Neuronal stem cell (in vitro differentiated cells): ENCODE measurements at regions not wholly inside any gene's neighbourhood (a gene's known extent, or its start where the extent isn't known, plus 50 kb on each side); places are given as distances from the start of the nearest gene placed in this dataset.

Source experiments
- DNase-seq: peaks from one replicate; pipeline ENCODE4 v3.0.0-alpha.2; 2013; ENCODE audit warnings: low spot score
- H2AFZ ChIP-seq: one replicate; pipeline ENCODE4 v1.6.1; 2013; ENCODE audit warnings: mild to moderate bottlenecking, low read length, inconsistent platforms
- H2AK5ac ChIP-seq: 2 replicates; pipeline ENCODE4 v1.6.1; 2013; ENCODE audit warnings: low read depth, mild to moderate bottlenecking, inconsistent platforms, low read length, moderate library complexity, mixed read lengths
- H2BK120ac ChIP-seq: 2 replicates; pipeline ENCODE4 v1.6.1; 2013; ENCODE audit warnings: low read depth, mild to moderate bottlenecking, inconsistent platforms, low read length, moderate library complexity, mixed read lengths
- H2BK12ac ChIP-seq: one replicate; pipeline ENCODE4 v1.6.1; 2013; ENCODE audit warnings: low read length, inconsistent platforms
- H2BK15ac ChIP-seq: 2 replicates; pipeline ENCODE4 v1.6.1; 2013; ENCODE audit warnings: mild to moderate bottlenecking, low read length, inconsistent platforms, mixed read lengths
- H2BK5ac ChIP-seq: one replicate; pipeline ENCODE4 v1.6.1; 2013; ENCODE audit warnings: inconsistent platforms, mild to moderate bottlenecking, low read length, moderate library complexity
- H3K14ac ChIP-seq: one replicate; pipeline ENCODE4 v1.6.1; 2013; ENCODE audit warnings: low read length, inconsistent platforms
- H3K18ac ChIP-seq: 2 replicates; pipeline ENCODE4 v1.6.1; 2013; ENCODE audit warnings: low read length, inconsistent platforms
- H3K23ac ChIP-seq: 2 replicates; pipeline ENCODE4 v1.6.1; 2013; ENCODE audit warnings: low read depth, mild to moderate bottlenecking, mixed read lengths, low read length, inconsistent platforms; ENCODE audit not compliant: poor library complexity
- H3K27ac ChIP-seq: replicated peaks from 3 replicates; pipeline ENCODE4 v1.5.1; 2013; ENCODE audit warnings: low read length, inconsistent platforms
- H3K27me3 ChIP-seq, 3 experiments: 2 replicates each; pipeline ENCODE4 v1.6.1; 2013; ENCODE audit warnings: low read length in 3 of 3, mild to moderate bottlenecking in 2 of 3, inconsistent platforms in 1 of 3, low read depth in 1 of 3, mixed read lengths in 1 of 3, moderate library complexity in 1 of 3; ENCODE audit not compliant: control insufficient read depth in 3 of 3, insufficient read depth in 3 of 3
- H3K36me3 ChIP-seq, 2 donors: replicated peaks in 1 of 2; 2 replicates each; pipeline ENCODE4 v1.6.1; 2013; ENCODE audit warnings: low read length in 2 of 2; ENCODE audit not compliant: control insufficient read depth in 2 of 2, insufficient read depth in 2 of 2
- H3K4ac ChIP-seq: 2 replicates; pipeline ENCODE4 v1.6.1; 2013; ENCODE audit warnings: inconsistent platforms, mild to moderate bottlenecking, low read length, moderate library complexity
- H3K4me1 ChIP-seq, 2 donors: 1 replicate in 1 of 2; 2 replicates in 1 of 2; pipeline ENCODE4 v1.6.1; 2013; ENCODE audit warnings: low read length in 2 of 2, low read depth in 1 of 2; ENCODE audit not compliant: control insufficient read depth in 2 of 2, insufficient read depth in 1 of 2
- H3K4me2 ChIP-seq: one replicate; pipeline ENCODE4 v1.6.1; 2013; ENCODE audit warnings: mild to moderate bottlenecking, low read length, inconsistent platforms; ENCODE audit not compliant: insufficient read depth, poor library complexity, severe bottlenecking
- H3K4me3 ChIP-seq, 2 donors: 2 replicates each; pipeline ENCODE4 v1.5.1; 2013; ENCODE audit warnings: low read length in 2 of 2, mild to moderate bottlenecking in 2 of 2, inconsistent platforms in 1 of 2, moderate library complexity in 1 of 2
- H3K79me1 ChIP-seq: one replicate; pipeline ENCODE4 v1.6.1; 2013; ENCODE audit warnings: low read depth, mild to moderate bottlenecking, inconsistent platforms, low read length, moderate library complexity
- H3K9ac ChIP-seq: one replicate; pipeline ENCODE4 v1.6.1; 2013; ENCODE audit warnings: mild to moderate bottlenecking, low read depth, low read length, inconsistent platforms; ENCODE audit not compliant: poor library complexity
- H3K9me3 ChIP-seq, 2 donors: replicated peaks in 1 of 2; 2 replicates each; pipeline versions ENCODE3 to v1.6.1; 2013; ENCODE audit warnings: low read length in 2 of 2, mild to moderate bottlenecking in 2 of 2, inconsistent platforms in 1 of 2, low read depth in 1 of 2, mixed read lengths in 1 of 2, moderate library complexity in 1 of 2; ENCODE audit not compliant: control insufficient read depth in 2 of 2, insufficient read depth in 1 of 2
- H4K8ac ChIP-seq: one replicate; pipeline ENCODE4 v1.6.1; 2013; ENCODE audit warnings: low read depth, mild to moderate bottlenecking, inconsistent platforms, low read length, moderate library complexity
- H4K91ac ChIP-seq: one replicate; pipeline ENCODE4 v1.6.1; 2013; ENCODE audit warnings: low read length, low read depth, mild to moderate bottlenecking, inconsistent platforms; ENCODE audit not compliant: poor library complexity
- WGBS, 2 donors: extraction: QIAGEN DNeasy Blood & Tissue Kit; methylation state at CpG; one replicate each; pipeline ENCODE4 v1.1.7; 2013; ENCODE audit warnings: missing lambda C conversion rate in 2 of 2, mixed read lengths in 1 of 2; ENCODE audit not compliant: insufficient read length in 2 of 2, insufficient replicate concordance in 1 of 2; ENCODE audit errors: extremely low coverage in 2 of 2; 5-methylcytosine and 5-hydroxymethylcytosine counted together

DNA sequence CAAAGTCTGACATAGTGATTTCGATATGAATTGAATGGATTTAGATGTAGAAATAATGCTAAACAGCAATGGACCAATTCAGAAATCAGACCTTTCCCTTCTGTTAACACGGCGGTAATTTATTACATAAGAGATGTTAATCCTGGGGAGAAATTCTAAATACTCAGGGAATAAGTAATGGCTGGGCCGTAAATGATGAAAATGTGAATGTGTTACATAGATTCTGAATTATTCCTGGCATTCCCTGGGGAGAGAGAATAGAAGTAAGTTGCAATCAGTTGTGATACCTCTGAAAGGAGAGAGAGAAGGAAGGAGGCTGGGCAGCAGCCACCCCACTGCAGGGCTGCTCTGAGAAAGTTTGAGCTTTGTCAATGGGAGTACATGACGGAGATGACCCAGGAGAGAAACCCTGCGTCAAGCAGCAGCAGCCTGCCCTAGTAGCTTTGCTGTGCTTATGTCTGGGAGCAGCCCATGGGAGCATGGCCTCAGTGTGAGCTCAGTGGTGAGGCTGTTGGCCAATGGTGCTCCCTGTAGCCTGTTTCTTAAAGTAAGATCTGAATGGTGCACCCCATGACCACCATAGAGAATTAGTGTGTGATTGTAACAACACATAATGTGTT, 420.1 kb downstream of the MTRR start:
- Histone ChIP-seq H2AFZ (no peak overlapping the region), H2AK5ac (no peak overlapping the region), H2BK120ac (no peak overlapping the region), H3K4ac (no peak overlapping the region), H4K8ac (no peak overlapping the region), H4K91ac (no peak overlapping the region), H2BK15ac (no peak overlapping the region), H3K79me1 (no peaks in the 10 kb centered on the region), H3K14ac (no peak overlapping the region), H3K4me2 (no peak overlapping the region), H3K9ac (no peak overlapping the region), H3K36me3 (no peaks in the 10 kb centered on the region), H3K27me3 (no peaks in the 10 kb centered on the region), H3K4me1 (no peaks in the 10 kb centered on the region), H3K9me3 (no peaks in the 10 kb centered on the region), H3K27ac (no peak overlapping the region), H3K4me3 (no peak overlapping the region), H2BK5ac (no peak overlapping the region), H3K23ac (no peak overlapping the region), H3K18ac (no peak overlapping the region), H2BK12ac (no peak overlapping the region)
- no CpG with 5 or more reads among the region's 6 CpGs for WGBS, 2 donors
- no peak for DNase-seq

GRCh38 chr5:8289779-8290178, 420.8 kb downstream of the MTRR start:
- Histone ChIP-seq H2BK12ac (no peak overlapping the region), H3K4me1 (no peaks in the 10 kb centered on the region), H3K27ac (no peak overlapping the region), H3K27me3 (no peaks in the 10 kb centered on the region), H2BK5ac (no peak overlapping the region), H2BK15ac (no peak overlapping the region), H3K14ac (no peak overlapping the region), H3K9ac (no peak overlapping the region), H3K9me3 (no peaks in the 10 kb centered on the region), H3K4me2 (no peak overlapping the region), H3K4ac (no peak overlapping the region), H2BK120ac (no peak overlapping the region), H3K79me1 (no peaks in the 10 kb centered on the region), H3K4me3 (no peak overlapping the region), H3K23ac (no peak overlapping the region), H3K36me3 (no peaks in the 10 kb centered on the region), H3K18ac (no peak overlapping the region), H2AFZ (no peak overlapping the region), H2AK5ac (no peak overlapping the region), H4K8ac (no peak overlapping the region), H4K91ac (no peak overlapping the region)
- no peak for DNase-seq
- WGBS, 2 donors = no CpG with 5 or more reads among the region's 1 CpG

GRCh38 chr5:8290721-8291120, 421.8 kb downstream of the MTRR start:
- Histone ChIP-seq H2AFZ (no peak overlapping the region), H3K9me3 (no peaks in the 10 kb centered on the region), H4K91ac (no peak overlapping the region), H3K4me3 (no peak overlapping the region), H3K4ac (no peak overlapping the region), H3K4me1 (no peaks in the 10 kb centered on the region), H3K27ac (no peak overlapping the region), H2BK12ac (no peak overlapping the region), H3K9ac (no peak overlapping the region), H3K4me2 (no peak overlapping the region), H2AK5ac (no peak overlapping the region), H3K79me1 (no peaks in the 10 kb centered on the region), H2BK5ac (no peak overlapping the region), H4K8ac (no peak overlapping the region), H2BK120ac (no peak overlapping the region), H3K36me3 (no peaks in the 10 kb centered on the region), H3K18ac (no peak overlapping the region), H3K23ac (no peak overlapping the region), H3K27me3 (no peaks in the 10 kb centered on the region), H3K14ac (no peak overlapping the region), H2BK15ac (no peak overlapping the region)
- WGBS, 2 donors = no CpG with 5 or more reads among the region's 2 CpGs
- no peak for DNase-seq

DNA sequence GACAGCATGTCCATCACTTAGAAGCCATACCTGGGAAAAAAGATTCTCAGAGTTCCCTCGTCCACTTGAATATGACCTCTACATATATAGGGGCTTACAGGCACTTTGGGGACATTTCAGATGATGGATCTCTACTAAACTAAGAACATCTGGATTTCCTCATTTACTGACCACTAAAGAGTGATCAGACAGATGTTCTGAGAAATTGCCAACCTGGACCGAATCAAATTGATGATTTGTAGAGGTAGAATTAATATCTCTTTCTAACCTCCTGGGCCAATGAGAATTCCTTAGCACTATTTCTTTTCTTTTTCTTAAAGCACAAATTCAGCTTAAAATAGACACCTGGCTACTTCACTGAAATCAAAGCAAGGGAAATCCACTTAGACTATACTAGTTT, 422.7 kb downstream of the MTRR start:
- WGBS, 2 donors = no CpG with 5 or more reads among the region's 2 CpGs
- Histone ChIP-seq H2BK12ac (no peak overlapping the region), H2BK15ac (no peak overlapping the region), H2BK5ac (no peak overlapping the region), H4K91ac (no peak overlapping the region), H3K4me1 (no peaks in the 10 kb centered on the region), H3K4me3 (no peak overlapping the region), H2BK120ac (no peak overlapping the region), H3K27me3 (no peaks in the 10 kb centered on the region), H2AFZ (no peak overlapping the region), H3K14ac (no peak overlapping the region), H3K23ac (no peak overlapping the region), H3K9ac (no peak overlapping the region), H3K36me3 (no peaks in the 10 kb centered on the region), H3K4me2 (no peak overlapping the region), H3K27ac (no peak overlapping the region), H4K8ac (no peak overlapping the region), H2AK5ac (no peak overlapping the region), H3K18ac (no peak overlapping the region), H3K79me1 (no peaks in the 10 kb centered on the region), H3K9me3 (no peaks in the 10 kb centered on the region), H3K4ac (no peak overlapping the region)
- DNase-seq = no peak
